Stimulated activated naive CD8-positive, alpha-beta T cell treated with anti-CD3 and anti-CD28 coated beads, Interleukin-15, Interleukin-2, amounts not matched to agents 100 U/mL and 50 U/mL, for 24 hours (primary cell): ENCODE measurements at regions not wholly inside any gene's neighbourhood (a gene's known extent, or its start where the extent isn't known, plus 50 kb on each side); places are given as distances from the start of the nearest gene placed in this dataset.

Source experiments
- ATAC-seq: fragments of 150-1000 bp; cut with Tn5 transposase; one replicate; pipeline ENCODE4 v1.10.0; 2021
- DNase-seq: peaks from one replicate; pipeline ENCODE4 v3.0.0; 2021

GRCh38 chr2:94939349-94939748, 68.1 kb downstream of the TEKT4 start:
- ATAC-seq (no peak), DNase-seq (no peak)

- ATAC-seq, result no peak
These were observed 76.1 kb downstream of the TEKT4 start for GRCh38 chr2:94947097-94948016.

GRCh38 chr2:94955702-94956101, 69.8 kb upstream of the MAL start:
- ATAC-seq, result no peak

More at GRCh38 chr2:94947097-94948016, 76.1 kb downstream of the TEKT4 start:
- no peak for DNase-seq

GRCh38 chr2:94956797-94957391, 68.6 kb upstream of the MAL start:
- no peak for ATAC-seq

More at GRCh38 chr2:94955702-94956101, 69.8 kb upstream of the MAL start:
- DNase-seq, result no peak

GRCh38 chr2:94958245-94958644, 67.3 kb upstream of the MAL start:
- no peak for ATAC-seq
- no peak for DNase-seq

More at GRCh38 chr2:94956797-94957391, 68.6 kb upstream of the MAL start:
- DNase-seq, result peak; percentile 46

GRCh38 chr2:94960266-94960665, 65.2 kb upstream of the MAL start:
- ATAC-seq (no peak), DNase-seq (no peak)

- no peak for DNase-seq
These were observed 64.8 kb upstream of the MAL start for GRCh38 chr2:94960751-94961150.

GRCh38 chr2:94964193-94964592, 61.3 kb upstream of the MAL start:
- no peak for ATAC-seq
- no peak for DNase-seq

More at GRCh38 chr2:94960751-94961150, 64.8 kb upstream of the MAL start:
- ATAC-seq, result no peak

- ATAC-seq (no peak), DNase-seq (no peak)
These were observed 58.8 kb upstream of the MAL start for GRCh38 chr2:94966689-94967088.

GRCh38 chr2:94970353-94970752, 55.2 kb upstream of the MAL start:
- no peak for ATAC-seq

More at GRCh38 chr2:94970353-94970752, 55.2 kb upstream of the MAL start:
- no peak for DNase-seq
